ENCODE measurements at regions not wholly inside any gene's neighbourhood (a gene's known extent, or its start where the extent isn't known, plus 50 kb on each side); places are given as distances from the start of the nearest gene placed in this dataset.

GRCh38 chr18:76562286-76563122 is 67.5 kb upstream of the ZNF516 start:
- no peak for TF ChIP-seq POLR2A (IDR thresholded peaks at IDR 0.05; ENCODE audit: low read length)
- no peak for TF ChIP-seq GATA1 (IDR thresholded peaks at IDR 0.05; ENCODE audit: low read depth, low read length)
